Skeletal muscle cell (primary cell): ENCODE measurements at regions not wholly inside any gene's neighbourhood (a gene's known extent, or its start where the extent isn't known, plus 50 kb on each side); places are given as distances from the start of the nearest gene placed in this dataset.

Experiments
- DNase-seq: peaks from one replicate; pipeline ENCODE4 v3.0.0-alpha.2; 2010; ENCODE audit warnings: low read depth
- H3K4me3 ChIP-seq: 2 replicates; pipeline ENCODE4 v1.5.1; 2011; ENCODE audit warnings: low read depth, mild to moderate bottlenecking, control low read depth, low read length, moderate library complexity

DNA sequence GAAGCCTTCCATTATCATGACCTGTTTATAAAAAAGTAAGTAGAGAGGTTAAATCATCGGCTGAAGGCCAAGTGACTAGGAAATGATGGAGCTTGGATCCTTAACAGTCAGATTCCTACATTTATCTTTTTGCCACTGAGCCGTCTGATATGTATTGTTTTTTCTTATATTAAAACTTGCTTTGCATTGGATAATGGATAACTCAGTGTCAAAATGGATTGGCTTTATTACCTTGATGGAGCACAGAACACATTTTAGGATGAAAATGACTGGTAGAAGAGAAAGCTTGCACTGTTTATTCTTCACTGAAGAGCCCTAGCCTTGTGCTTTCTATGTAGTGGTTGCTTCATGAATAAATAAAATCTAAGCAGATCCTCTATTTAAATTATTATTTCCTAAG lies 54.2 kb upstream of the TSPAN5 start:
- DNase-seq = no peak
- no peak overlapping the region for H3K4me3 ChIP-seq

DNA sequence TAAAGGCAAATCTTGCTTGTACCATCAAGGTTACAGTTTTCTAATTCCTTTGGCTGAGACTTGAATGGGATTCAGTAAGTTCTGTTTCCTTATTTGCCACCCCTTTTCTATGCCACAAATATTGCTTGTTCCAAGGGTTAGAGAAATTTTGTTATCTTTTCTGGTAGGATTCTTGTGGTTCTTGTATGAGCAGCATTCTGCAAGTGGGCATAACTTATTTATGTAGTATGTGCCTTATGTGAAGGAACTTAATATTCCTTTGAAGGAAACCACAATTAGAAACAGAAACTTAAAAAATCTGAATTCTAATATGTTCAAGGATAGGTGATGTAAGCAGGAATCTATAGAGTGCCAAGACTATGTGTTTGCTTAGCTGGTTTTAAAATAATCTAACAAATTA lies 53.1 kb upstream of the TSPAN5 start:
- DNase-seq = no peak
- no peak overlapping the region for H3K4me3 ChIP-seq

DNA sequence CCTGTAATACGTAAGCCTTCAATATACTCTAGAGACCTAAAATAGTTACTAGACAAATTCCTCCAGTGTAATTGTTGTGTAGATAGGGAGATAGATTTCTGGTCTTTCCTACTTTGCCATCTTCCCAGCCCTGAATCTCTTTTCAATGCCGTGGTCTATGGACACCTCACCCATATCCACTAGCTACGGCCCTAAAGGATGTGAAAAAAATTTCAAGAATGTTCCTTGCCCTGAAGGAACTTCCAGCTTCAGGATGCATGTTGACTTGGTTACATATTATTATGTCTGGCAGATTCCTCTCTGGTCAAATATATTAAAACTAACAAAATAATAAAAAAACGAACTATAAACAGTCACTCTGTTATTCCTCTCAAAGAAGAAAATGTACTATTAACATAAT lies 52.4 kb upstream of the TSPAN5 start:
- DNase-seq = no peak
- H3K4me3 ChIP-seq = no peak overlapping the region
